Loucy (cell line): ENCODE measurements at regions not wholly inside any gene's neighbourhood (a gene's known extent, or its start where the extent isn't known, plus 50 kb on each side); places are given as distances from the start of the nearest gene placed in this dataset.

ENCODE experiments used
- H2AFZ ChIP-seq: fragments of 200-600 bp; sonication (generic); 2 replicates; pipeline ENCODE4 v1.6.0; 2016; ENCODE audit warnings: antibody characterized with exemption, mild to moderate bottlenecking, low read length, moderate library complexity
- H3F3A ChIP-seq: fragments of 200-600 bp; 2 replicates; pipeline ENCODE4 v1.6.0; 2016; ENCODE audit warnings: antibody characterized with exemption, low read depth, mild to moderate bottlenecking
- H3K27me3 ChIP-seq: fragments of 200-600 bp; sonication (generic); 2 replicates; pipeline ENCODE4 v1.6.1; 2014; ENCODE audit warnings: low read length, mild to moderate bottlenecking; ENCODE audit not compliant: insufficient read depth, poor library complexity, severe bottlenecking
- H3K36me3 ChIP-seq: fragments of 200-600 bp; sonication (generic); 2 replicates; pipeline ENCODE4 v1.6.1; 2016; ENCODE audit warnings: low read length; ENCODE audit not compliant: insufficient read depth
- H3K4me1 ChIP-seq: fragments of 200-600 bp; sonication (generic); 2 replicates; pipeline ENCODE4 v1.5.1; 2014; ENCODE audit warnings: low read length, mild to moderate bottlenecking; ENCODE audit not compliant: insufficient read depth, poor library complexity, severe bottlenecking
- H3K4me2 ChIP-seq: fragments of 200-600 bp; sonication (generic); 2 replicates; pipeline ENCODE4 v1.6.0; 2014; ENCODE audit warnings: antibody characterized with exemption, low read length, low read depth, mild to moderate bottlenecking; ENCODE audit not compliant: poor library complexity, severe bottlenecking
- H3K4me3 ChIP-seq: fragments of 200-600 bp; sonication (generic); 2 replicates; pipeline ENCODE4 v1.5.1; 2014; ENCODE audit warnings: low read length, mild to moderate bottlenecking, mixed read lengths; ENCODE audit not compliant: poor library complexity, severe bottlenecking
- H3K79me2 ChIP-seq: fragments of 200-600 bp; sonication (generic); 2 replicates; pipeline ENCODE4 v1.6.1; 2014; ENCODE audit warnings: low read length; ENCODE audit not compliant: insufficient read depth
- H3K9ac ChIP-seq: fragments of 200-600 bp; sonication (generic); 2 replicates; pipeline ENCODE4 v1.6.0; 2014; ENCODE audit warnings: mild to moderate bottlenecking, low read depth, low read length, moderate library complexity; ENCODE audit not compliant: poor library complexity, severe bottlenecking
- H3K9me2 ChIP-seq: fragments of 200-600 bp; sonication (generic); replicated peaks from 2 replicates; pipeline ENCODE4 v1.6.1; 2016; ENCODE audit warnings: low read depth, low read length, mixed read lengths
- H3K9me3 ChIP-seq: fragments of 200-600 bp; sonication (generic); 2 replicates; pipeline ENCODE4 v1.6.1; 2014; ENCODE audit warnings: mild to moderate bottlenecking, antibody characterized with exemption, low read length, low read depth; ENCODE audit not compliant: insufficient read depth
- H4K20me1 ChIP-seq: fragments of 200-600 bp; sonication (generic); 2 replicates; pipeline ENCODE4 v1.6.0; 2014; ENCODE audit warnings: antibody characterized with exemption, low read length, mild to moderate bottlenecking; ENCODE audit not compliant: insufficient read depth, poor library complexity, severe bottlenecking
- CTCF ChIP-seq: fragments of 200-600 bp; sonication (generic); conservative IDR thresholded peaks from 2 replicates; pipeline ENCODE4 v1.5.1; 2014; ENCODE audit warnings: mild to moderate bottlenecking, antibody characterized with exemption, low read length
- EZH2phosphoT487 ChIP-seq: fragments of 200-600 bp; IDR thresholded peaks from 2 replicates; pipeline ENCODE4 v1.6.1; 2018; ENCODE audit warnings: antibody characterized with exemption, mild to moderate bottlenecking, moderate library complexity, borderline replicate concordance

- Histone ChIP-seq H3F3A (no peaks in the 10 kb centered on the region), H3K36me3 (no peaks in the 10 kb centered on the region), H3K9me2 (no peaks in the 10 kb centered on the region), H3K79me2 (no peaks in the 10 kb centered on the region), H2AFZ (no peak overlapping the region), H3K4me1 (no peaks in the 10 kb centered on the region), H3K9me3 (no peaks in the 10 kb centered on the region), H3K27me3 (no peaks in the 10 kb centered on the region), H3K4me3 (no peak overlapping the region), H4K20me1 (no peaks in the 10 kb centered on the region), H3K9ac (no peak overlapping the region), H3K4me2 (no peak overlapping the region)
- TF ChIP-seq CTCF, result no peak
These were observed 284.9 kb upstream of the FBXL7 start for GRCh38 chr5:15215056-15215455.

- H2AFZ ChIP-seq, result no peak overlapping the region
- no peaks in the 10 kb centered on the region for H3K27me3 ChIP-seq
- H3K9me2 ChIP-seq, result no peaks in the 10 kb centered on the region
- no peak overlapping the region for H3K4me3 ChIP-seq
- H3K4me1 ChIP-seq, result no peaks in the 10 kb centered on the region
- H3F3A ChIP-seq, result no peaks in the 10 kb centered on the region
- H3K36me3 ChIP-seq, result no peaks in the 10 kb centered on the region
- no peaks in the 10 kb centered on the region for H4K20me1 ChIP-seq
- no peak overlapping the region for H3K9ac ChIP-seq
- TF ChIP-seq CTCF (no peak), EZH2phosphoT487 (no peak)
- no peak overlapping the region for H3K4me2 ChIP-seq
- H3K79me2 ChIP-seq, result no peaks in the 10 kb centered on the region
- H3K9me3 ChIP-seq, result no peaks in the 10 kb centered on the region
These were observed 286.0 kb upstream of the FBXL7 start for GRCh38 chr5:15214010-15214409.

GRCh38 chr5:15209053-15209762 is 290.8 kb upstream of the FBXL7 start:
- H2AFZ ChIP-seq, result no peak overlapping the region

More at GRCh38 chr5:15209053-15209762, 290.8 kb upstream of the FBXL7 start:
- H3K36me3 ChIP-seq, result no peaks in the 10 kb centered on the region
- no peak overlapping the region for H3K4me2 ChIP-seq
- no peak overlapping the region for H3K4me3 ChIP-seq
- no peak overlapping the region for H3K9ac ChIP-seq
- H3K79me2 ChIP-seq, result no peaks in the 10 kb centered on the region
- H3K4me1 ChIP-seq, result no peaks in the 10 kb centered on the region
- H4K20me1 ChIP-seq, result no peaks in the 10 kb centered on the region
- H3K9me3 ChIP-seq, result no peaks in the 10 kb centered on the region
- no peaks in the 10 kb centered on the region for H3K27me3 ChIP-seq
- no peak for TF ChIP-seq CTCF
- no peak for TF ChIP-seq EZH2phosphoT487
- H3K9me2 ChIP-seq, result no peaks in the 10 kb centered on the region
- no peaks in the 10 kb centered on the region for H3F3A ChIP-seq
